Cardiac muscle cell (in vitro differentiated cells and primary cell): ENCODE measurements at regions not wholly inside any gene's neighbourhood (a gene's known extent, or its start where the extent isn't known, plus 50 kb on each side); places are given as distances from the start of the nearest gene placed in this dataset.

Experiments
- DNase-seq, 2 donors: peaks; one replicate each; pipeline versions ENCODE4 v3.0.0 to v3.0.0-alpha.2; 2010 to 2017; ENCODE audit warnings: low read depth in 1 of 2, low spot score in 1 of 2
- H3K27ac ChIP-seq: fragments of 200-600 bp; sonication (generic); 2 replicates; pipeline ENCODE4 v1.5.1; 2016
- H3K27me3 ChIP-seq: fragments of 200-600 bp; sonication (generic); 2 replicates; pipeline ENCODE4 v1.6.0; 2016; ENCODE audit warnings: control low read depth
- H3K36me3 ChIP-seq: fragments of 200-600 bp; sonication (generic); 2 replicates; pipeline ENCODE4 v1.5.1; 2016; ENCODE audit warnings: control low read depth
- H3K4me1 ChIP-seq: fragments of 200-600 bp; sonication (generic); 2 replicates; pipeline ENCODE4 v1.8.1; 2017; ENCODE audit warnings: low read depth, mild to moderate bottlenecking, mixed run types
- H3K4me3 ChIP-seq: fragments of 200-600 bp; sonication (generic); 2 replicates; pipeline ENCODE4 v1.5.1; 2016; ENCODE audit warnings: mild to moderate bottlenecking
- H3K9me3 ChIP-seq: fragments of 200-600 bp; sonication (generic); 2 replicates; pipeline ENCODE4 v1.5.1; 2017; ENCODE audit warnings: low read depth, mild to moderate bottlenecking, control low read depth
- TF ChIP-seq, protein P1 (sequence below): IDR thresholded peaks from 2 replicates; pipeline ENCODE4 v1.5.1; 2012; ENCODE audit warnings: low read depth, mild to moderate bottlenecking, low read length

DNA sequence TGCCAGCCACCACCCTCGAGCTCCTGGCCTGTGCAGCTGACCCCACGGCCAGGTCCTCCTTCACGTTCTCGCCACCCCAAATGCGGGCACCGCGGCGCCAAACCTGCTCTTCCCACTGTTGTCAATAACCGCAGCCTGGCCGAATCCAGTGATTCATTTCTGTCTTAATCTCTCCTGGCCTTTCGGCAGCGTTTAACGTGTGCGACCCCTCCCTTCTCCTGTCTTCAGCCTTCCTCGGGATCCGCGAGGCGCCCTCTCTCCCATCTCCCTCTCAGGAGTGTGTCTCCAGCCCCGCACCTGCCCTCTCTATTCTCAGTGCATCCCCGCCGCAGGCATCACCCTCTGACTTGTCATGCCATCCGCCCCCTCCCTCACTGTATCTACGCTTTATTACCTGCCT, 91.4 kb downstream of the THBS2 start:
- H3K4me3 ChIP-seq = no peak overlapping the region
- no peak for DNase-seq
- no peaks in the 10 kb centered on the region for H3K4me1 ChIP-seq
- H3K9me3 ChIP-seq = no peaks in the 10 kb centered on the region
- TF ChIP-seq, protein P1, sequence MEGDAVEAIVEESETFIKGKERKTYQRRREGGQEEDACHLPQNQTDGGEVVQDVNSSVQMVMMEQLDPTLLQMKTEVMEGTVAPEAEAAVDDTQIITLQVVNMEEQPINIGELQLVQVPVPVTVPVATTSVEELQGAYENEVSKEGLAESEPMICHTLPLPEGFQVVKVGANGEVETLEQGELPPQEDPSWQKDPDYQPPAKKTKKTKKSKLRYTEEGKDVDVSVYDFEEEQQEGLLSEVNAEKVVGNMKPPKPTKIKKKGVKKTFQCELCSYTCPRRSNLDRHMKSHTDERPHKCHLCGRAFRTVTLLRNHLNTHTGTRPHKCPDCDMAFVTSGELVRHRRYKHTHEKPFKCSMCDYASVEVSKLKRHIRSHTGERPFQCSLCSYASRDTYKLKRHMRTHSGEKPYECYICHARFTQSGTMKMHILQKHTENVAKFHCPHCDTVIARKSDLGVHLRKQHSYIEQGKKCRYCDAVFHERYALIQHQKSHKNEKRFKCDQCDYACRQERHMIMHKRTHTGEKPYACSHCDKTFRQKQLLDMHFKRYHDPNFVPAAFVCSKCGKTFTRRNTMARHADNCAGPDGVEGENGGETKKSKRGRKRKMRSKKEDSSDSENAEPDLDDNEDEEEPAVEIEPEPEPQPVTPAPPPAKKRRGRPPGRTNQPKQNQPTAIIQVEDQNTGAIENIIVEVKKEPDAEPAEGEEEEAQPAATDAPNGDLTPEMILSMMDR = no peak
- H3K27me3 ChIP-seq = no peaks in the 10 kb centered on the region
- H3K27ac ChIP-seq = no peak overlapping the region
- no peaks in the 10 kb centered on the region for H3K36me3 ChIP-seq

DNA sequence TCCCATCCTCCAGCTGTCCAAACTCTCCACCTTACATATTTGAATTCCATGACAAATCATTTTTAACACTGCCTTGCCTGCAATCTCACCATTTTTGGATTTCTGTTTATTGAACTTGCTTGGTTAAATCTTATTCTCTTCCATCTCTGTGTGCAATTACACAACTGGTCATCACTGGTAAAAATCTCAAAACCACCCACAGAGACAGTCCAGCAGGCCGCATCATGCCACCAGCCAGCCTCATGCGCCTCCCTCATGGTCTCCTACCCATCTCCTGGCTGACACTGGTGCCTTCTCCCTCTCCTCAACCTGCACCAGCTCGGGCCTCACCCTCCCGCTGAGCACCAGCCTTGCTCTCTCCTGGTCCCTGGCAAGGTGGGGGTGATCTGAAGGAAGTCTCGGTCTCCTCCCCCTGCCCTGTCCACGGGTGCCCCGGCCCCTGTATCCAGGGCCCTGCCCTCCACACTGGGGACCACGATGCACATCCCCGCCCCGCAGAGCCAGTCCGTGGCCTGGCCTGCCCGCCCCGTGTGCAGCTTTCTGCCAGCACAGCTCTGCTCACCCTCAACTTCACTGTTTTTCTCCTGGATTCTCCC, 92.0 kb downstream of the THBS2 start:
- no peaks in the 10 kb centered on the region for H3K9me3 ChIP-seq
- no peak overlapping the region for H3K4me3 ChIP-seq
- no peak overlapping the region for H3K27ac ChIP-seq
- H3K27me3 ChIP-seq = no peaks in the 10 kb centered on the region
- no peaks in the 10 kb centered on the region for H3K36me3 ChIP-seq
- TF ChIP-seq, protein P1 = no peak
- DNase-seq = no peak
- H3K4me1 ChIP-seq = no peaks in the 10 kb centered on the region

GRCh38 chr6:169160855-169161560, 92.6 kb downstream of the THBS2 start:
- Histone ChIP-seq H3K36me3 (no peaks in the 10 kb centered on the region), H3K27me3 (no peaks in the 10 kb centered on the region), H3K4me1 (no peaks in the 10 kb centered on the region), H3K4me3 (no peak overlapping the region), H3K9me3 (no peaks in the 10 kb centered on the region), H3K27ac (no peak overlapping the region)
- TF ChIP-seq, protein P1 = no peak
- DNase-seq = no peak

GRCh38 chr6:169160091-169160854, 93.4 kb downstream of the THBS2 start:
- Histone ChIP-seq H3K27ac (no peak overlapping the region), H3K36me3 (no peaks in the 10 kb centered on the region), H3K9me3 (no peaks in the 10 kb centered on the region), H3K4me1 (no peaks in the 10 kb centered on the region), H3K4me3 (no peak overlapping the region), H3K27me3 (no peaks in the 10 kb centered on the region)
- DNase-seq = no peak
- TF ChIP-seq, protein P1 = no peak

DNA sequence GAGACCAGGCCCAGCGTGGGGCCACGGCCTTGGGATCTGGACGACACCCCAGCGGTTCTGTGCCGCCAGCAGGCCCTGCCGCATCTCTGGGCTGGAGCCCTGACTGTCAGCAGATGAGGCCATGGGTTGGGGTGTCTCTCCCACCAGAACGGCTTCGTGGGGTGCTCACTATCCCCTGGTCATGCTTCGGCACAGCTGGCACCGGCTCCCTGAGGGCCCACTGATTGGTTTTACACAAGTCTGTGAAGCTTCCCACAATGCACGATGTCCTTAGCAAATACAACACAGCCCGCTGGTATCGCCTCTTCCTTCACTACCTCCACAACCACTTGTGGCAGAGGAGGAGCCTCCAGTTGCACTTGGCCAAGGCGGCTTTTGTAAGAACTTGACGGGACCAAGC, 94.3 kb downstream of the THBS2 start:
- no peaks in the 10 kb centered on the region for H3K9me3 ChIP-seq
- TF ChIP-seq, protein P1 = no peak
- H3K4me3 ChIP-seq = no peak overlapping the region
- no peaks in the 10 kb centered on the region for H3K36me3 ChIP-seq
- H3K27me3 ChIP-seq = no peaks in the 10 kb centered on the region
- no peak for DNase-seq
- no peak overlapping the region for H3K27ac ChIP-seq
- H3K4me1 ChIP-seq = no peaks in the 10 kb centered on the region
